PC-3 (cell line): ENCODE measurements at regions not wholly inside any gene's neighbourhood (a gene's known extent, or its start where the extent isn't known, plus 50 kb on each side); places are given as distances from the start of the nearest gene placed in this dataset.

ENCODE experiments used
- EZH2 ChIP-seq: fragments of 300-600 bp; sonication (generic); IDR thresholded peaks from one replicate; pipeline ENCODE4 v1.6.1; 2017; ENCODE audit warnings: antibody characterized with exemption, mild to moderate bottlenecking, low read length; ENCODE audit not compliant: unreplicated experiment
- TF ChIP-seq, protein P1 (sequence below): fragments of 300-600 bp; sonication (generic); conservative IDR thresholded peaks from 2 replicates; pipeline ENCODE4 v1.5.1; 2017; ENCODE audit warnings: antibody characterized with exemption, low read depth, mild to moderate bottlenecking, low read length

DNA sequence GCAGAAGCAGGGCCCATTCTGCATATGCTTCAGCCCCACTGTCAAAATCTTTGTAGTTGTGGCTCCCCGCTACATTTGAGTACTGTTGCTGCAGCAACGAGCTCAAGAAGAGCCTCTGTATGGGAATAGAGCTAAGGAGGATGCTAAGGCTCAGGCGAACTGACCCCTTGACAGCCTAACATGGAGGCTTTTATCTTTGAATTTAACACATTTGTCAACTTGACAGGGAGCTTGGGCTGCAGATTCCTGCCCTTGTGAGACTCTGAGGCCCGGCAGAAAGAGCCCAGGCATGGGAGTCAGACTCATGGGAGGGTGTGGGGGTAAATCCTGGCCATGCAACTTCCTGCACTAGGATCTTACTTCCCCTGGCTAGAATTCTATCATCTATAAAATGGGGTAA is 278.7 kb upstream of the CITED2 start:
- TF ChIP-seq, protein P1, sequence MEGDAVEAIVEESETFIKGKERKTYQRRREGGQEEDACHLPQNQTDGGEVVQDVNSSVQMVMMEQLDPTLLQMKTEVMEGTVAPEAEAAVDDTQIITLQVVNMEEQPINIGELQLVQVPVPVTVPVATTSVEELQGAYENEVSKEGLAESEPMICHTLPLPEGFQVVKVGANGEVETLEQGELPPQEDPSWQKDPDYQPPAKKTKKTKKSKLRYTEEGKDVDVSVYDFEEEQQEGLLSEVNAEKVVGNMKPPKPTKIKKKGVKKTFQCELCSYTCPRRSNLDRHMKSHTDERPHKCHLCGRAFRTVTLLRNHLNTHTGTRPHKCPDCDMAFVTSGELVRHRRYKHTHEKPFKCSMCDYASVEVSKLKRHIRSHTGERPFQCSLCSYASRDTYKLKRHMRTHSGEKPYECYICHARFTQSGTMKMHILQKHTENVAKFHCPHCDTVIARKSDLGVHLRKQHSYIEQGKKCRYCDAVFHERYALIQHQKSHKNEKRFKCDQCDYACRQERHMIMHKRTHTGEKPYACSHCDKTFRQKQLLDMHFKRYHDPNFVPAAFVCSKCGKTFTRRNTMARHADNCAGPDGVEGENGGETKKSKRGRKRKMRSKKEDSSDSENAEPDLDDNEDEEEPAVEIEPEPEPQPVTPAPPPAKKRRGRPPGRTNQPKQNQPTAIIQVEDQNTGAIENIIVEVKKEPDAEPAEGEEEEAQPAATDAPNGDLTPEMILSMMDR: no peak
- no peak for TF ChIP-seq EZH2
